ENCODE measurements at regions not wholly inside any gene's neighbourhood (a gene's known extent, or its start where the extent isn't known, plus 50 kb on each side); places are given as distances from the start of the nearest gene placed in this dataset.

- no peak for TF ChIP-seq POLR2AphosphoS5 (IDR thresholded peaks at IDR 0.05; ENCODE audit: low read depth, low read length)
- TF ChIP-seq SPI1 (IDR thresholded peaks at IDR 0.05; ENCODE audit: low read depth, low read length), result no peak
- TF ChIP-seq POLR2A (IDR thresholded peaks at IDR 0.05; ENCODE audit: low read depth, low read length), result no peak
- no peak for TF ChIP-seq TAF1 (IDR thresholded peaks at IDR 0.05; ENCODE audit: low read depth, low read length)
- no peak for TF ChIP-seq POU2F2 (IDR thresholded peaks at IDR 0.05; ENCODE audit: low read depth, low read length)
- no peak for TF ChIP-seq PAX5 (IDR thresholded peaks at IDR 0.05; ENCODE audit: insufficient read depth, low read length, severe bottlenecking)
- FAIRE-seq (no peak), DNase-seq (ENCODE audit: insufficient read length, low spot score) (no peak)
Observed at GRCh38 chr2:21310493-21310892, 186.7 kb downstream of the TDRD15 start.

DNA sequence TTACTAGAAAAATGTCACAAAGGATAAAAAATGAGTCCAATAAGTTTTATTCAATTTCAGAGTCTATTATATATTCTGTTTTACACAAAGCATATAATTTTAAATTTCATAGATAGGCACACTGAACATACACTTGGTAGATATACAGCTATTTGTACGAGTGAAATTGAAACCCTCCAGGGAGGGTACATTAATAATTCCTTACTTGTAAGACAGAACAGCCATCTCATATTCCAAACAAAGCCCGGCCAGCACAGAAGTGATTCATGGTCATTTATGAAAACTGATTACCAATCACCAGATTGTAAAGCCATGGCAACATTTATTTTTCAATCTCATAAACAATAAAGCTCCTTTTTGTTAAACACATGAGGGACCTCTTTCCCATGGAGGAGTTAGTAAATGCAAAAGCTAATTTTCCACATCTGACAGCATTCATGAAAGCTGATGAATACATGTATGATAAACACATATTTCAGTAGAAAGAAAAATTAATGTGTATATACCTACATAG is 190.6 kb downstream of the TDRD15 start:
- no peak for DNase-seq (ENCODE audit: insufficient read length, low spot score)
- no peak for FAIRE-seq
- TF ChIP-seq SPI1 (IDR thresholded peaks at IDR 0.05; ENCODE audit: low read depth, low read length) (no peak), PAX5 (IDR thresholded peaks at IDR 0.05; ENCODE audit: insufficient read depth, low read length, severe bottlenecking) (no peak), POLR2AphosphoS5 (IDR thresholded peaks at IDR 0.05; ENCODE audit: low read depth, low read length) (no peak), TAF1 (IDR thresholded peaks at IDR 0.05; ENCODE audit: low read depth, low read length) (no peak), POLR2A (IDR thresholded peaks at IDR 0.05; ENCODE audit: low read depth, low read length) (no peak), POU2F2 (IDR thresholded peaks at IDR 0.05; ENCODE audit: low read depth, low read length) (no peak)

GRCh38 chr2:21317131-21317530 is 193.4 kb downstream of the TDRD15 start:
- TF ChIP-seq PAX5 (IDR thresholded peaks at IDR 0.05; ENCODE audit: insufficient read depth, low read length, severe bottlenecking) (no peak), SPI1 (IDR thresholded peaks at IDR 0.05; ENCODE audit: low read depth, low read length) (0 out of 2 replicates have a peak, but pooled peaks have one; percentile 25)
- FAIRE-seq (peak; percentile 26), DNase-seq (ENCODE audit: insufficient read length, low spot score) (peak; percentile 17)

DNA sequence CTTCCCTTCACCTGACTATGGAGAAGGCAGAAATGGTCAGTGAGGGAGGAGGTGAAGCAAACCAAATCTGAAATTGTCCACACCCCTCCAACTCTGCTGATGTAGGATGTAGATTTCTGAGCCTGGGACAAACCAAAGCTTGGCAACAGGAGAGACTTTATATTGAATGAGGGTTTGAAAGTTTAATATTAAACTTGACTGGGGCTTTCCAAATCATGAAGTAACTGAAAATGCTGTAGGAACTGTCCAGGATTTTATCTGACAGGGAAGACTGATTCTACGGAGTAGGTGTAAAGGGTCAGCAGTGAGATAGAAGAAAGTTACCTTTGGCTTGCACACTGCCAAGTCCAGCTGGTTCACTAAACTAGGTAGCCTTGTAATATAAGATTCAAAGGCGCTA is 194.5 kb downstream of the TDRD15 start:
- TF ChIP-seq POLR2AphosphoS5 (IDR thresholded peaks at IDR 0.05; ENCODE audit: low read depth, low read length) (no peak), TAF1 (IDR thresholded peaks at IDR 0.05; ENCODE audit: low read depth, low read length) (no peak), POLR2A (IDR thresholded peaks at IDR 0.05; ENCODE audit: low read depth, low read length) (no peak), SPI1 (IDR thresholded peaks at IDR 0.05; ENCODE audit: low read depth, low read length) (no peak), POU2F2 (IDR thresholded peaks at IDR 0.05; ENCODE audit: low read depth, low read length) (no peak), PAX5 (IDR thresholded peaks at IDR 0.05; ENCODE audit: insufficient read depth, low read length, severe bottlenecking) (no peak)
- FAIRE-seq (no peak), DNase-seq (ENCODE audit: insufficient read length, low spot score) (no peak)

DNA sequence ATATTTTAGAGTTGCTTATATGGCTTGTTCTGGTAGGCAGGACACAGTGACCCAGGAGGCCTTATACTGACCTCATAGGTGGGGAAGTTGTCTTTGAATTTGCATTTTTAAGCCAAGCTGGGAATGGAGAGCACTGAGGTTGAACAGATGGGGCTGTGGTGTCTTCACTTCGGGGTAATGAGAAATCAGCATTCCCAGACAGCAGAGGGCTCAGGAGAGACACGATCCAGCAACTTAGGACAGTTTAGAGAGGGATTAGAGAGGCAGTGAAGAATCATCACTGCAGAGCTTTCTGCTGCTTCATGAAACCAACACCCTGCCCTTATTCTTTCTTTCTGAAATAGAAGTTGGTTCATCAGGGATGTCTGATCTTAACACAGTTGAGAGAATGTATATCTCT is 202.4 kb downstream of the TDRD15 start:
- FAIRE-seq, result no peak
- DNase-seq (ENCODE audit: insufficient read length, low spot score), result no peak
- TF ChIP-seq POLR2A (IDR thresholded peaks at IDR 0.05; ENCODE audit: low read depth, low read length) (no peak), POU2F2 (IDR thresholded peaks at IDR 0.05; ENCODE audit: low read depth, low read length) (no peak), SPI1 (IDR thresholded peaks at IDR 0.05; ENCODE audit: low read depth, low read length) (no peak), POLR2AphosphoS5 (IDR thresholded peaks at IDR 0.05; ENCODE audit: low read depth, low read length) (no peak), PAX5 (IDR thresholded peaks at IDR 0.05; ENCODE audit: insufficient read depth, low read length, severe bottlenecking) (no peak), TAF1 (IDR thresholded peaks at IDR 0.05; ENCODE audit: low read depth, low read length) (no peak)

DNA sequence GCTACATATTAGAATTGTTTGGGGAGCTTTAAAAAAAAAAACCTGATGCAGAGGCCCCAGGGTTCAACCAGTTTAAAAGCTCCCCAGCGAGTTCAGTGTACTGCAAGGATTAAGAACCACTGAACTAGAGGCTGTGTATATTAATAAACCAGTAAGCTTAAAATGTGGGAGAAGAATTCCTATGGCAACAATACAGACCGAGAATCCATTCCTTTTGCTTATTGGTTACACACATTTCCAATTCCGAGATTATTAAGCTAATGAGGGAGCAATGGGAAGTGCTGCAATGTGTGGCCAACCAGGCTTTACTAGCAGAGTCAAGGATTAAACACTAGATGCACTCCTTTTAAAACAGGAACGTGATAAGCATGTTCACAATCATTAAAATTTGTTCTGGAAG is 204.4 kb downstream of the TDRD15 start:
- no peak for TF ChIP-seq POU2F2 (IDR thresholded peaks at IDR 0.05; ENCODE audit: low read depth, low read length)
- TF ChIP-seq SPI1 (IDR thresholded peaks at IDR 0.05; ENCODE audit: low read depth, low read length), result no peak
- TF ChIP-seq PAX5 (IDR thresholded peaks at IDR 0.05; ENCODE audit: insufficient read depth, low read length, severe bottlenecking), result no peak
- FAIRE-seq (no peak), DNase-seq (ENCODE audit: insufficient read length, low spot score) (no peak)

- DNase-seq (ENCODE audit: insufficient read length, low spot score), result no peak
- no peak for TF ChIP-seq POLR2A (IDR thresholded peaks at IDR 0.05; ENCODE audit: low read depth, low read length)
- no peak for TF ChIP-seq POU2F2 (IDR thresholded peaks at IDR 0.05; ENCODE audit: low read depth, low read length)
- no peak for TF ChIP-seq POLR2AphosphoS5 (IDR thresholded peaks at IDR 0.05; ENCODE audit: low read depth, low read length)
- TF ChIP-seq TAF1 (IDR thresholded peaks at IDR 0.05; ENCODE audit: low read depth, low read length), result no peak
- FAIRE-seq, result no peak
Observed at GRCh38 chr2:21330786-21331391, 207.1 kb downstream of the TDRD15 start.

GRCh38 chr2:21331625-21332370 is 208.0 kb downstream of the TDRD15 start:
- no peak for DNase-seq (ENCODE audit: insufficient read length, low spot score)
- TF ChIP-seq POU2F2 (IDR thresholded peaks at IDR 0.05; ENCODE audit: low read depth, low read length) (no peak), PAX5 (IDR thresholded peaks at IDR 0.05; ENCODE audit: insufficient read depth, low read length, severe bottlenecking) (no peak), SPI1 (IDR thresholded peaks at IDR 0.05; ENCODE audit: low read depth, low read length) (no peak), POLR2AphosphoS5 (IDR thresholded peaks at IDR 0.05; ENCODE audit: low read depth, low read length) (no peak), TAF1 (IDR thresholded peaks at IDR 0.05; ENCODE audit: low read depth, low read length) (no peak), POLR2A (IDR thresholded peaks at IDR 0.05; ENCODE audit: low read depth, low read length) (no peak)
- no peak for FAIRE-seq

DNA sequence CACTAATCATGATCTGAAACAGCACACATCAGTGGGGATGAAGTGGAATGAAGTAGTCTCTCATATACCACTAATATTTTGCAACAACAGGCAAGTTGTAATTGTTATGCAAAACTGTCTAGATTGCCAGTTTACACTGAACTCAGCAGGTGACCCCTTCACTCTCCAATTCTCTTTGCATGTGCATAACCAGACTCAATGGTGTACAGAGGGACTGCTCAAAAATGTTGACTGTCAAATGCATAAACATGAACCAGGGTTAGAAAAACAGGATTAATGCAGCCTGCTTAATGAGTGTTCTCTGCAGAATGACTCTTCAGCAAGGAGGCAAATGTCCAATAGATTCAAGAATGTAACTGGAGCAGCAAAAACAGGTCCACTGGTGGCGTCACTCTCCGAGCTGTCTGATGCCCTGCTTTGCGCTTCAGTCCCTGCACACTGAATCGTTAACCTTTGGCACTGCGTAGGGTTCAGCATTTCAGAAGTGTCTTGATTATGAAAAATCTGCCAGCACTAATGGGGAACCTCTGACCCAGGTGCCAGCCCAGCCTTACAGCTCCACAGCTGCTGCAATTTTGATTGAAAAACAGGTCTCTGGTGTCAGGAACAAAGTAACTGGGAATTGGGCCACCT is 209.3 kb downstream of the TDRD15 start:
- FAIRE-seq (no peak), DNase-seq (ENCODE audit: insufficient read length, low spot score) (no peak)
- no peak for TF ChIP-seq POLR2AphosphoS5 (IDR thresholded peaks at IDR 0.05; ENCODE audit: low read depth, low read length)
- no peak for TF ChIP-seq PAX5 (IDR thresholded peaks at IDR 0.05; ENCODE audit: insufficient read depth, low read length, severe bottlenecking)

- no peak for FAIRE-seq
- DNase-seq (ENCODE audit: insufficient read length, low spot score), result no peak
- TF ChIP-seq POLR2AphosphoS5 (IDR thresholded peaks at IDR 0.05; ENCODE audit: low read depth, low read length) (no peak), POLR2A (IDR thresholded peaks at IDR 0.05; ENCODE audit: low read depth, low read length) (no peak), TAF1 (IDR thresholded peaks at IDR 0.05; ENCODE audit: low read depth, low read length) (no peak), PAX5 (IDR thresholded peaks at IDR 0.05; ENCODE audit: insufficient read depth, low read length, severe bottlenecking) (no peak), POU2F2 (IDR thresholded peaks at IDR 0.05; ENCODE audit: low read depth, low read length) (no peak), SPI1 (IDR thresholded peaks at IDR 0.05; ENCODE audit: low read depth, low read length) (no peak)
Observed at GRCh38 chr2:21333684-21334083, 209.9 kb downstream of the TDRD15 start.
